Epithelial cell of proximal tubule (primary cell): ENCODE measurements at regions not wholly inside any gene's neighbourhood (a gene's known extent, or its start where the extent isn't known, plus 50 kb on each side); places are given as distances from the start of the nearest gene placed in this dataset.
"Not testable (repeated sequence)": the region's sequence is repeated elsewhere in the genome, so short reads cannot be mapped to it uniquely, and the experiment has no call there.

ENCODE experiments used
- DNase-seq: peaks from one replicate; pipeline ENCODE4 v3.0.0-alpha.2; 2011; ENCODE audit warnings: low read depth
- H3K4me3 ChIP-seq: 2 replicates; pipeline ENCODE4 v1.5.1; 2011; ENCODE audit warnings: low read depth, mild to moderate bottlenecking, low read length
- TF ChIP-seq, protein P1 (sequence below): conservative IDR thresholded peaks from 2 replicates; pipeline ENCODE4 v1.5.1; 2012; ENCODE audit warnings: low read depth, mild to moderate bottlenecking, low read length

DNA sequence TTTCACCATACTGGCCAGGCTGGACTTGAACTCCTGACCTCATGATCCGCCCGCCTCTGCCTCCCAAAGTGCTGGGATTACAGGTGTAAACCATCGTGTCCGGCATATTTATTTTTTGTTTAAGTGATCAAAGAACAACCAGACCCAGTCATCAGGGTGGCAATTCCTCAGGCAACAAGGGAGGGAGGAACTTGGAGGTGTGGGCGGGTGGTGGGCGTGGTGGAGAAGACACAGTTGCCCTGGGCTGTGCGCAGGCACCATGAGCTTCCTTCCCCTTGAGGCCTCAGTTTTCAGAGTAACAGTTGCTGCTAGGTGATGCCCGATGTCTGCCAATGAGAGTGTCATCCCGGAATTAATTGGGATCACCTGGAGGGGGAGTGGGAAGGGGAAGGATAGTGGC, 191.7 kb downstream of the ALG10 start:
- TF ChIP-seq, protein P1, sequence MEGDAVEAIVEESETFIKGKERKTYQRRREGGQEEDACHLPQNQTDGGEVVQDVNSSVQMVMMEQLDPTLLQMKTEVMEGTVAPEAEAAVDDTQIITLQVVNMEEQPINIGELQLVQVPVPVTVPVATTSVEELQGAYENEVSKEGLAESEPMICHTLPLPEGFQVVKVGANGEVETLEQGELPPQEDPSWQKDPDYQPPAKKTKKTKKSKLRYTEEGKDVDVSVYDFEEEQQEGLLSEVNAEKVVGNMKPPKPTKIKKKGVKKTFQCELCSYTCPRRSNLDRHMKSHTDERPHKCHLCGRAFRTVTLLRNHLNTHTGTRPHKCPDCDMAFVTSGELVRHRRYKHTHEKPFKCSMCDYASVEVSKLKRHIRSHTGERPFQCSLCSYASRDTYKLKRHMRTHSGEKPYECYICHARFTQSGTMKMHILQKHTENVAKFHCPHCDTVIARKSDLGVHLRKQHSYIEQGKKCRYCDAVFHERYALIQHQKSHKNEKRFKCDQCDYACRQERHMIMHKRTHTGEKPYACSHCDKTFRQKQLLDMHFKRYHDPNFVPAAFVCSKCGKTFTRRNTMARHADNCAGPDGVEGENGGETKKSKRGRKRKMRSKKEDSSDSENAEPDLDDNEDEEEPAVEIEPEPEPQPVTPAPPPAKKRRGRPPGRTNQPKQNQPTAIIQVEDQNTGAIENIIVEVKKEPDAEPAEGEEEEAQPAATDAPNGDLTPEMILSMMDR: no peak
- DNase-seq: no peak
- no peak overlapping the region for H3K4me3 ChIP-seq

DNA sequence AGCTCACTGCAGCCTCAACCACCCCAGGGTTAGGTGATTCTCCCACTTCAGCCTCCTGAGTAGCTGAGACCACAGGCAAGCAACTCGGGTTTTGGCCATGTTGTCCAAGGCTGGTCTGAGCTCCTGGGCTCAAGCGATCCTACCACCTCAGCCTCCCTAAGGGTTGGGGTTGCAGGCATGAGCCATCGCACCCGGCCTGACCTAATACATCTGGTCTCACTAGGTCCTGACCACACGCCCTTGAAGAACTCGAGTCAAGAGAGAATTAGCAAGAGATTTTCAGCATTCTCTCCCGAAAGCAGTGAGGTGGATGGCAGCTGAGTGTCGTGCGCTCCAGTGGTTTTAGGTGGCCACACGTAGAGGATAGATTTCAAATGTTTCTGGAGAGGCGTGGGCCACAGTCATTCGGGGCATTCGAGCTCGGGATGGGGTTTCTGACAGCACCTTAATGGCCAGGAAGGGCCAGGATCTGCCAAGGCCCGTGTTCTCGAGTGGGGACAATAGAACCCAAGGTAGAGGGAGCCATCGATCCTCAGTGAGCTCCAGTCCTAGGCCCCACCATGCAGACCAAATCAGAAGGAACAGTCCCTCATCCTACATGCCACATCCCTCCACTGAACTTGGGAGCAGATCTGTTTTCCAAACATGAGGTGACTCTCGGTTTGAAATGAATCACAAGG, 193.1 kb downstream of the ALG10 start:
- DNase-seq: no peak
- TF ChIP-seq, protein P1: no peak

DNA sequence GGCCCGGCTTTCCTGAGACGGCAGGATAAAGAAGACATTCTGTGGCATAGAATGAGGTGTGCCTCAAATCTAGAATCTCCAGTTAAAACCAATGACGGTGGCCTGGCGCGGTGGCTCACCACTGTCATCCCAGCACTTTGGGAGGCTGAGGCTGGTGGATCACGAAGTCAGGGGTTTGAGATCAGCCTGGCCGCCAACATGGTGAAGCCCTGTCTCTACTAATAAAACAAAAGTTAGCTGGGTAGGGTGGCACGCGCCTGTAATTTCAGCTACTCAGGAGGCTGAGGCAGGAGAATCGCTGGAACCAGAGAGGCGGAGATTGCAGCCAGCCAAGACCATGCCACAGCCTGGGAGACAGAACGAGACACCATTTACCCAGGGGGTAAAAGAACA, 193.6 kb downstream of the ALG10 start:
- no peak overlapping the region for H3K4me3 ChIP-seq
- TF ChIP-seq, protein P1: no peak
- DNase-seq: no peak

More for the DNA sequence above, 193.1 kb downstream of the ALG10 start:
- no peak overlapping the region for H3K4me3 ChIP-seq

DNA sequence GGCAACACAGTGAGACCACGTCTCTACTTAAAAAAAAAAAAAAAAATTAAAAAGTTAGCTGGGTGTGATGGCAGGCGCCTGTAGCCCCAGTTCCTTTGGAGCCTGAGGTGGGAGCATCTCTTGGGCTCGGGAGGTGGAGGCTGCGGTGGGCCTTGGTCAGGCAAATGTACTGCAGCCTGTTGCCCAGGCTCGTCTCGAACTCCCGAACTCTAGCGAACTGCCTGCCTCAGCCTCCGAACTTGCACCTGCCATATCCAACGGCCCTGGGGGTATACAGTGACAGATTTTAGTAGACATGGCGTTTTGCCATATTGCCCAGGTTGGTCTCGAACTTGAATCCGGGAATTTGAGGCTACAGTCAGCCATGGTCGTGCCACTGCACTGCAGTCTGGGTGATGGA, 195.4 kb downstream of the ALG10 start:
- TF ChIP-seq, protein P1: no peak
- no peak overlapping the region for H3K4me3 ChIP-seq

DNA sequence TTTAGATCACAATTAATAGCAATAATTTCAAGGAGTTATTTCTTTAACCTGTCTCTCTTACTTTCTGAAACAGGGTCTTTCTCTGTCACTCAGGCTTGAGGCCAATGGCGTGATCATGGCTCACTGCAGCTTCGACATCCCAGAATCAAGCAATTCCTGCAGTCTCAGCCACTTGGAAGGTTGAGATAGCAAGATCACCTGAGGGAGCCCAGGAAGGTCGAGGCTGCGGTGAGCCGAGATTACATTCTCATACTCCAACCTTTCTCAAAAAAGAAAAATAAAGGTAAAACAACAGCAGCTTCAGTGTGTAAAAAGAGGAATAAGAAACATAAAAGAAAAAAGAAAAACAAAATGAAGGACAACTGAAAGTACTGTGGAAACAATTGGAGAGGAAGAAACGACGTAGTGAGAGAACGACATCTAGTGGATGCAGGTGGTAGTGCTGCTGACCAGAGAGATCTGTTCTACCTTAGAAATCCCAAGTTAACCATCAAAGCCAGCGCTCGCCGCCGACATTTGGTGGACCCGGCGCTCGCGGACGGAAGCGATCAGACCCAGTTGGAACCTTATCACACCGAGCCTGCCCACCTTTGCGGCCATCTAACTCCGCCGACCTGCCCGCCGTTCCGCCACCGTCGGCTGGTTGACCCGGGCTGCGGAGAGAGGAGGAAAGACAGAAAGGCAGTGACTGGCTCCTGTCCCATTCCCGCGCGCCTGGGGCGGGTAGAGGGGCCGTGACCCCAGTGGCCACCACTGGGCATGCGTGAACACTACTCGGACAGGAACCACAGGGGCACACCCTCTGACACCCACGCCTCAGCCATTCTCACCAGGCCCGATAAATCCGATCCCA, 196.1 kb downstream of the ALG10 start:
- H3K4me3 ChIP-seq: peak overlapping the region; percentile 55
- TF ChIP-seq, protein P1: peak; percentile 96
- DNase-seq: peak; percentile 31

More for the DNA sequence above, 195.4 kb downstream of the ALG10 start:
- no peak for DNase-seq

DNA sequence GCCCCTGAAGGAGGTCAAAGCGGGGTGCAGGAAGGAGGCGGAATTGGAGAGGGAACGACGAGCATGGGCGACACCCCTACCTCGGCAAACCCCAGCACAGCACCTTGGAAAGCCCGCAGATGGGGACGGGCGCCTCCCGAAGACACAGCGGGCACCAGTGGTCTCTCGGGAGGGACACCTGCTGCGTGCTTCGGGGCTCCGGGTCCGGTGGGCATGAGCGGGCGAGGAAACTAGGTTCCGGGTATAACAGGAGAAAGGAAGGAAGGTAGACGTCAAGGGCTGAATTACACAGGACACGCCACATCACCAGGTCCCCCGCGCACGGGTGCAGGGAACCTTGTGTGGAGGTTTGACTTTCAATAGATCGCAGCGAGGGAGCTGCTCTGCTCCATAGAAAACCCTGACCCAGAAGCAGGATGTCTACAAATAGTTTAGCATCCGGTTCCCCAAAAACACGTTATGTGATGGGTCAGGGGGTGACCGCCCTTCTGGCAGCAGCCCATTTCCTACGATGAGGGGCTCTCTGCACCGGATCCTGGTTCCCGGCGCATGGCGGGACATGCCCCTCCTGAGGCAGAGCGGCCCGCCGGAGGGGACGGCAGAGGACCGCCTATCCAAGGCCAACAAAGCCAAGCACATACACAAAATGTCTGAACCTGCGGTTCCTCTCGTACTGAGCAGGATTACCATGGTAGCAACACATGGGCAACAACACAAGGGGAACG, 196.9 kb downstream of the ALG10 start:
- TF ChIP-seq, protein P1: no peak
- DNase-seq: no peak
- peak overlapping the region; percentile 55 for H3K4me3 ChIP-seq

DNA sequence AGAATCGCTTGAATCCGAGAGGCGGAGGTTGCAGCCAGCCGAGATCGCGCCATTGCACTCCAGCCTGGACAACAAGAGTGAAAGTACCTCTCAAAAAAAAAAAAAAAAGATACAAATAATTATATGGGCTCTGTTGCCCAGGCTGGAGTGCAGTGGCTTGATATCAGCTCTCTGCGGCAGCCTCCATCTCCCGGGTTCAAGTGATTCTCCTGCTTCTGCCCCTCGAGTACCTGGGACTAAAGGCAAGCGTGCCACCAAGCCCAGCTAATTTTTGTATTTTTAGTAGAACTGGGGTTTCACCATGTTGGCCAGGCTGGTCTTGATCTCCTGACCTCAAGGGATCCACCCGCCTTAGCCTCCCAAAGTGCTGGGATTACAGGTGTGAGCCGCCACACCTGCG, 197.8 kb downstream of the ALG10 start:
- not testable (repeated sequence) for DNase-seq

More for the DNA sequence above, 197.8 kb downstream of the ALG10 start:
- H3K4me3 ChIP-seq: not testable (repeated sequence)
